ENCODE measurements at regions not wholly inside any gene's neighbourhood (a gene's known extent, or its start where the extent isn't known, plus 50 kb on each side); places are given as distances from the start of the nearest gene placed in this dataset.

DNA sequence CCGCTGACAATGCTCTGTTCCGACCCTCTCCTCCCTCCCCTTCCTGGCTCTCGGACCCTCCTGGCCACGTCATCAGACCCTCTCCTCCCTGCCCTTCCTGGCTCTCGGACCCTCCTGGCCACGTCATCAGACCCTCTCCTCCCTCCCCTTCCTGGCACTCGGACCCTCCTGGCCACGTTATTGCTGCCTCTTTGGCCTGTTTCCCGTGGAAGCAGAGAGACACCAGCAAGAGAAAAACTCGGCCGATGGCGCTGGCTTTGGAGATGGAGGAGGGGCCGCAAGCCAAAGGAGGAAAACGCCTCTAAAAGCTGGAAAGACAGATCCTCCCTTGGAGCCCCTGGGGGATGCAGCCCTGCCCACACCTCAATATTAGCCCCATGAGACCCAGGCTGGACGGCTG is 463.3 kb downstream of the BRD1 start:
- TF ChIP-seq, protein P1, sequence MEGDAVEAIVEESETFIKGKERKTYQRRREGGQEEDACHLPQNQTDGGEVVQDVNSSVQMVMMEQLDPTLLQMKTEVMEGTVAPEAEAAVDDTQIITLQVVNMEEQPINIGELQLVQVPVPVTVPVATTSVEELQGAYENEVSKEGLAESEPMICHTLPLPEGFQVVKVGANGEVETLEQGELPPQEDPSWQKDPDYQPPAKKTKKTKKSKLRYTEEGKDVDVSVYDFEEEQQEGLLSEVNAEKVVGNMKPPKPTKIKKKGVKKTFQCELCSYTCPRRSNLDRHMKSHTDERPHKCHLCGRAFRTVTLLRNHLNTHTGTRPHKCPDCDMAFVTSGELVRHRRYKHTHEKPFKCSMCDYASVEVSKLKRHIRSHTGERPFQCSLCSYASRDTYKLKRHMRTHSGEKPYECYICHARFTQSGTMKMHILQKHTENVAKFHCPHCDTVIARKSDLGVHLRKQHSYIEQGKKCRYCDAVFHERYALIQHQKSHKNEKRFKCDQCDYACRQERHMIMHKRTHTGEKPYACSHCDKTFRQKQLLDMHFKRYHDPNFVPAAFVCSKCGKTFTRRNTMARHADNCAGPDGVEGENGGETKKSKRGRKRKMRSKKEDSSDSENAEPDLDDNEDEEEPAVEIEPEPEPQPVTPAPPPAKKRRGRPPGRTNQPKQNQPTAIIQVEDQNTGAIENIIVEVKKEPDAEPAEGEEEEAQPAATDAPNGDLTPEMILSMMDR (IDR thresholded peaks at IDR 0.05): no peak
- TF ChIP-seq POLR2AphosphoS5 (IDR thresholded peaks at IDR 0.05) (no peak), EP300 (IDR thresholded peaks at IDR 0.05) (no peak)
